SK-N-SH (cell line): ENCODE measurements at regions not wholly inside any gene's neighbourhood (a gene's known extent, or its start where the extent isn't known, plus 50 kb on each side); places are given as distances from the start of the nearest gene placed in this dataset.
A peak's percentile ranks its signal among the peaks of the same experiment; 100 is the strongest.

ENCODE experiments used
- CTCF ChIA-PET: fragments of 300-600, 350-600 bp; formaldehyde crosslinking; extraction: SDS; loops from one replicate; lab custom pipeline; 2021; lab: Yijun Ruan, JAX
- POLR2A ChIA-PET: fragments of 350-600 bp; sonication (Branson Sonifier 250); formaldehyde crosslinking; extraction: SDS; loops from one replicate; lab custom pipeline; 2020; ENCODE audit warnings: antibody characterized with exemption, inconsistent platforms; lab: Yijun Ruan, JAX
- DNase-seq: peaks from one replicate; pipeline ENCODE4 v3.0.0; 2012
- H2AFZ ChIP-seq: fragments of 200-600 bp; sonication (generic); 2 replicates; pipeline ENCODE4 v1.8.1; 2016; ENCODE audit warnings: antibody characterized with exemption, mild to moderate bottlenecking, low read depth
- H3F3A ChIP-seq: fragments of 200-600 bp; sonication (generic); replicated peaks from 2 replicates; pipeline ENCODE3; 2016; ENCODE audit warnings: antibody characterized with exemption, mild to moderate bottlenecking; ENCODE audit not compliant: insufficient read depth
- H3K27ac ChIP-seq, 2 experiments: fragments of 200-500 bp in 1 of 2; fragments of 200-600 bp in 1 of 2; sonication (Bioruptor generic) in 1 of 2; sonication (generic), shearing (Covaris generic) in 1 of 2; 2 replicates each; pipeline versions ENCODE4 v1.5.1 to v1.6.1; 2014 to 2016; ENCODE audit warnings: low read depth in 2 of 2, inconsistent platforms in 1 of 2, low read length in 1 of 2, mild to moderate bottlenecking in 1 of 2, mixed read lengths in 1 of 2
- H3K27me3 ChIP-seq: fragments of 200-600 bp; sonication (generic), shearing (Covaris generic); 2 replicates; pipeline ENCODE4 v1.6.1; 2016; ENCODE audit warnings: mixed run types; ENCODE audit not compliant: insufficient read depth
- H3K36me3 ChIP-seq, 2 experiments: fragments of 200-500 bp in 1 of 2; fragments of 200-600 bp in 1 of 2; sonication (Bioruptor generic) in 1 of 2; sonication (generic) in 1 of 2; replicated peaks in 1 of 2; 2 replicates each; pipeline versions ENCODE3 to v1.5.1; 2014 to 2016; ENCODE audit warnings: low read length in 1 of 2, mild to moderate bottlenecking in 1 of 2; ENCODE audit not compliant: insufficient read depth in 2 of 2, control insufficient read depth in 1 of 2
- H3K4me1 ChIP-seq, 2 experiments: fragments of 200-500 bp in 1 of 2; fragments of 200-600 bp in 1 of 2; sonication (Bioruptor generic) in 1 of 2; sonication (generic), shearing (Covaris generic) in 1 of 2; 2 replicates each; pipeline versions ENCODE4 v1.5.1 to v1.6.1; 2014 to 2016; ENCODE audit warnings: low read depth in 1 of 2, low read length in 1 of 2, mixed run types in 1 of 2; ENCODE audit not compliant: insufficient read depth in 2 of 2, control insufficient read depth in 1 of 2
- H3K4me2 ChIP-seq: fragments of 200-600 bp; sonication (generic), shearing (Covaris generic); 2 replicates; pipeline ENCODE4 v1.6.1; 2017; ENCODE audit warnings: mixed run types
- H3K4me3 ChIP-seq, 2 experiments: fragments of 200-500 bp in 1 of 2; fragments of 200-600 bp in 1 of 2; sonication (Bioruptor generic) in 1 of 2; sonication (generic), shearing (Covaris generic) in 1 of 2; 2 replicates each; pipeline versions ENCODE4 v1.5.1 to v1.8.1; 2014 to 2016; ENCODE audit warnings: low read depth in 2 of 2, inconsistent platforms in 1 of 2, low read length in 1 of 2, mild to moderate bottlenecking in 1 of 2, mixed read lengths in 1 of 2, moderate library complexity in 1 of 2
- H3K79me2 ChIP-seq: fragments of 200-600 bp; sonication (generic); 2 replicates; pipeline ENCODE4 v1.8.1; 2017; ENCODE audit warnings: mild to moderate bottlenecking; ENCODE audit not compliant: insufficient read depth
- H3K9ac ChIP-seq: fragments of 200-600 bp; sonication (generic); 2 replicates; pipeline ENCODE4 v1.6.1; 2017; ENCODE audit warnings: mixed run types
- H3K9me2 ChIP-seq: fragments of 200-600 bp; sonication (generic); 2 replicates; pipeline ENCODE4 v1.6.1; 2017; ENCODE audit warnings: mixed run types
- H3K9me3 ChIP-seq: fragments of 200-600 bp; sonication (generic); 2 replicates; pipeline ENCODE4 v1.6.1; 2017; ENCODE audit warnings: mixed run types, mild to moderate bottlenecking, moderate library complexity
- H4K20me1 ChIP-seq: fragments of 200-600 bp; sonication (generic); 2 replicates; pipeline ENCODE4 v1.6.1; 2017; ENCODE audit warnings: mild to moderate bottlenecking, mixed run types; ENCODE audit not compliant: insufficient read depth
- CHD2 ChIP-seq: fragments of 150-350 bp; IDR thresholded peaks from 2 replicates; pipeline ENCODE4 v1.6.1; 2018; ENCODE audit warnings: low read length; ENCODE audit not compliant: partially characterized antibody
- CTCF ChIP-seq: fragments of 200-600 bp; sonication (generic); IDR thresholded peaks from 2 replicates; pipeline ENCODE4 v1.6.1; 2017; ENCODE audit warnings: antibody characterized with exemption, mild to moderate bottlenecking, moderate library complexity
- ELF1 ChIP-seq: IDR thresholded peaks from 2 replicates; pipeline ENCODE4 v1.4.0; 2012
- EP300 ChIP-seq, 2 experiments: IDR thresholded peaks; 2 replicates each; pipeline versions ENCODE4 v1.4.0 to v1.6.1; 2012; ENCODE audit warnings: borderline replicate concordance in 1 of 2, low read depth in 1 of 2, low read length in 1 of 2
- EZH2phosphoT487 ChIP-seq: fragments of 200-600 bp; sonication (generic); IDR thresholded peaks from 2 replicates; pipeline ENCODE4 v1.6.1; 2017; ENCODE audit warnings: low read depth, mixed run types, mild to moderate bottlenecking, antibody characterized with exemption, moderate library complexity, borderline replicate concordance
- FOXM1 ChIP-seq: IDR thresholded peaks from 2 replicates; pipeline ENCODE4 v1.4.0; 2012; ENCODE audit warnings: low read depth, mild to moderate bottlenecking
- GABPA ChIP-seq: IDR thresholded peaks from 2 replicates; pipeline ENCODE4 v1.4.0; 2012; ENCODE audit warnings: low read depth, mild to moderate bottlenecking
- GATA2 ChIP-seq: sonication (generic); formaldehyde crosslinking; IDR thresholded peaks from 2 replicates; pipeline ENCODE4 v1.5.0; 2020; ENCODE audit warnings: mild to moderate bottlenecking, missing genetic modification reagents
- IRF3 ChIP-seq: fragments of 150-350 bp; IDR thresholded peaks from 2 replicates; pipeline ENCODE4 v1.6.1; 2016; ENCODE audit warnings: mild to moderate bottlenecking, low read depth, low read length
- MEF2A ChIP-seq: IDR thresholded peaks from 2 replicates; pipeline ENCODE4 v1.4.0; 2012; ENCODE audit warnings: low read depth, borderline replicate concordance
- MXI1 ChIP-seq: IDR thresholded peaks from 2 replicates; pipeline ENCODE4 v1.6.1; 2012; ENCODE audit warnings: mild to moderate bottlenecking, low read depth, low read length, improper control_type of control experiment
- NFIC ChIP-seq: IDR thresholded peaks from 2 replicates; pipeline ENCODE4 v1.4.0; 2012; ENCODE audit warnings: borderline replicate concordance
- NRF1 ChIP-seq: IDR thresholded peaks from 2 replicates; pipeline ENCODE4 v1.6.1; 2012; ENCODE audit warnings: low read depth, mild to moderate bottlenecking, low read length
- POLR2AphosphoS5 ChIP-seq: IDR thresholded peaks from 2 replicates; pipeline ENCODE4 v1.6.1; 2012; ENCODE audit warnings: low read depth, low read length
- RAD21 ChIP-seq: IDR thresholded peaks from 2 replicates; pipeline ENCODE4 v1.6.1; 2012; ENCODE audit warnings: mild to moderate bottlenecking, low read length
- RCOR1 ChIP-seq: fragments of 150-350 bp; IDR thresholded peaks from 2 replicates; pipeline ENCODE4 v1.6.1; 2017; ENCODE audit warnings: antibody characterized with exemption, low read length
- REST ChIP-seq: IDR thresholded peaks from 2 replicates; pipeline ENCODE4 v1.6.1; 2012; ENCODE audit warnings: mild to moderate bottlenecking, low read depth, low read length, moderate library complexity
- RFX5 ChIP-seq: IDR thresholded peaks from 2 replicates; pipeline ENCODE4 v1.6.1; 2012; ENCODE audit warnings: mild to moderate bottlenecking, improper control_type of control experiment, low read length
- SIN3A ChIP-seq: IDR thresholded peaks from 2 replicates; pipeline ENCODE4 v1.6.1; 2012; ENCODE audit warnings: low read depth, mild to moderate bottlenecking, low read length, moderate library complexity, borderline replicate concordance
- SMC3 ChIP-seq: IDR thresholded peaks from 2 replicates; pipeline ENCODE4 v1.6.1; 2012; ENCODE audit warnings: low read depth, low read length, improper control_type of control experiment
- TEAD4 ChIP-seq: IDR thresholded peaks from 2 replicates; pipeline ENCODE4 v1.4.0; 2012; ENCODE audit warnings: mild to moderate bottlenecking, borderline replicate concordance; ENCODE audit not compliant: insufficient read depth
- USF1 ChIP-seq: IDR thresholded peaks from 2 replicates; pipeline ENCODE4 v1.4.0; 2012; ENCODE audit warnings: low read depth, borderline replicate concordance
- ZBTB33 ChIP-seq: IDR thresholded peaks from 2 replicates; pipeline ENCODE4 v1.4.0; 2012; ENCODE audit warnings: low read depth, borderline replicate concordance

GRCh38 chr11:57071829-57072228 is 83.1 kb downstream of the OR5AK2 start (continued):
- TF ChIP-seq EZH2phosphoT487, result no peak
- TF ChIP-seq MXI1, result no peak
- TF ChIP-seq ZBTB33, result no peak
- no peak for TF ChIP-seq RAD21
- no peak for TF ChIP-seq SMC3
- TF ChIP-seq GATA2 (CRISPR knock-in tag), result no peak
- no peak for TF ChIP-seq CTCF
- TF ChIP-seq SIN3A, result no peak

GRCh38 chr11:57072640-57073039 is 83.9 kb downstream of the OR5AK2 start:
- H3K4me3 ChIP-seq, result no peak overlapping the region
- no peak for DNase-seq
- TF ChIP-seq RFX5 (no peak), EZH2phosphoT487 (no peak), GATA2 (CRISPR knock-in tag) (no peak), POLR2AphosphoS5 (peak; percentile 75), USF1 (no peak), ELF1 (no peak; the same call in 1 of the 2 replicates), EP300 (IDR thresholded peaks at IDR 0.05; ENCODE audit: borderline replicate concordance in 1 of 2, low read depth in 1 of 2, low read length in 1 of 2) (peak in 1 of 2 experiments; percentile 87; a peak in 2 of 4 replicates), GABPA (no peak), FOXM1 (peak; percentile 34; the same call in 1 of the 2 replicates), RAD21 (no peak), MEF2A (no peak), RCOR1 (no peak), CHD2 (no peak), NFIC (peak; percentile 90), SMC3 (no peak), IRF3 (no peak), NRF1 (no peak), REST (0 out of 2 replicates have a peak, but pooled peaks have one; percentile 23), TEAD4 (peak; percentile 84)

More at GRCh38 chr11:57072640-57073039, 83.9 kb downstream of the OR5AK2 start:
- H4K20me1 ChIP-seq, result no peaks in the 10 kb centered on the region
- H3K9me2 ChIP-seq, result no peaks in the 10 kb centered on the region
- no peaks in the 10 kb centered on the region for H3K27me3 ChIP-seq
- H3K9me3 ChIP-seq, result no peaks in the 10 kb centered on the region
- peak overlapping the region in 1 of 2 experiments; percentile 92; a peak in 2 of 4 replicates for H3K27ac ChIP-seq
- H3K4me1 ChIP-seq, result peaks cover 0 to 6% of the 10 kb centered on the region in 2 experiments; a peak in 2 of 4 replicates
- H3K79me2 ChIP-seq, result no peaks in the 10 kb centered on the region
- CTCF ChIA-PET, result interaction anchor here (0.7 to 1.4 kb wide), 2 partner anchors 15 to 232 kb away, joined by 3 to 4 read pairs; no protein-coding TSS in a partner anchor
- no peak overlapping the region for H3K9ac ChIP-seq
- POLR2A ChIA-PET, result no interaction called here
- no peak overlapping the region for H2AFZ ChIP-seq
- peaks cover 12% of the 10 kb centered on the region for H3F3A ChIP-seq
- no peaks in the 10 kb centered on the region for H3K36me3 ChIP-seq
- no peak overlapping the region for H3K4me2 ChIP-seq
